ENCODE measurements at regions not wholly inside any gene's neighbourhood (a gene's known extent, or its start where the extent isn't known, plus 50 kb on each side); places are given as distances from the start of the nearest gene placed in this dataset.

GRCh38 chr3:168457954-168458539 is 362.3 kb upstream of the GOLIM4 start:
- peaks cover 12% of the 10 kb centered on the region for H3K9me3 Mint-ChIP-seq (ENCODE audit: low read depth)
- no peak for DNase-seq (ENCODE audit: low spot score)
- peaks cover 2% of the 10 kb centered on the region for H3K36me3 Mint-ChIP-seq (ENCODE audit: low read depth)
- H3K27me3 Mint-ChIP-seq (ENCODE audit: low read depth): no peaks in the 10 kb centered on the region
- TF ChIP-seq CTCF (IDR thresholded peaks at IDR 0.05): no peak
- H3K4me1 Mint-ChIP-seq (ENCODE audit: low read depth): peaks cover 2% of the 10 kb centered on the region
- H3K27ac Mint-ChIP-seq (ENCODE audit: unreplicated experiment): no peak overlapping the region
- no peak overlapping the region for H3K4me3 Mint-ChIP-seq (ENCODE audit: unreplicated experiment)

DNA sequence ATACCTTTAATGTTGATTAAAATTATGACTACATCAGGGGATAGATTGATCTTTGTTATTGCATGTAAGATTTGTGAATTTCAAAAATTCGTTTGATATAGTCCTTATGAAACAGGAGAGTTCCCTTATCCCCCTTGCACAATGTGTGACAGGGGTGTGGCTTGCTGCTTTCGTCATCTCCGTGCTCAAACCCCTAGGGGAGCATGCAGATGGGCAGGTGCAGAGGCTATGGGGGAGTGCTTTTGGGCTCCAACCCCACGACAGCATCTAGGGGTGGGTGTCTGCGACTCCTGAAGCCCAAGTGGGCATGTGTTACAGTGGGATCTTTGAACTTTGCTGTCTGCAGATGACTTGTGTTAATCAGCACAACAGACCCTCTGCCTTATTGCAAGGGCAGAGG is 360.1 kb upstream of the GOLIM4 start:
- TF ChIP-seq CTCF (IDR thresholded peaks at IDR 0.05): no peak
- H3K4me3 Mint-ChIP-seq (ENCODE audit: unreplicated experiment): no peak overlapping the region
- H3K27me3 Mint-ChIP-seq (ENCODE audit: low read depth): no peaks in the 10 kb centered on the region
- DNase-seq (ENCODE audit: low spot score): no peak
- H3K4me1 Mint-ChIP-seq (ENCODE audit: low read depth): peaks cover 2% of the 10 kb centered on the region
- H3K27ac Mint-ChIP-seq (ENCODE audit: unreplicated experiment): no peak overlapping the region
- no peaks in the 10 kb centered on the region for H3K36me3 Mint-ChIP-seq (ENCODE audit: low read depth)
- no peaks in the 10 kb centered on the region for H3K9me3 Mint-ChIP-seq (ENCODE audit: low read depth)

DNA sequence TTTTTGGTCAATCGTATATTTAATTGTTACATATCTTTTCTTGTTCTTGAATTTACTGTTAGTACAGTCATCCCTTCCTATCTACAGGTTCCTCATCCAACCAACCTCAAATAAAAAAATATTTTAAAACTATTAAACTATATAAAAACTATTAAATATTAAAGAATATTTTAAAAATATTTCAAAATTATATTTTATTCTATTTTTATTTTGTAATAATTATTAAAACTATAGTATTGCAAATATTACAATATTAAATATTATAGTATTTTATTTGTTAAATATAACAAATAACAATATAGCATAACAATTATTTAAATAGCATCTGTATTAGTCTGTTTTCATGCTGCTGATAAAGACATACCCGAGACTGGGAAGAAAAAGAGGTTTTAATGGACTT is 357.9 kb upstream of the GOLIM4 start:
- no peak for TF ChIP-seq CTCF (IDR thresholded peaks at IDR 0.05)
- no peak overlapping the region for H3K27ac Mint-ChIP-seq (ENCODE audit: unreplicated experiment)
- no peaks in the 10 kb centered on the region for H3K4me1 Mint-ChIP-seq (ENCODE audit: low read depth)
- H3K36me3 Mint-ChIP-seq (ENCODE audit: low read depth): no peaks in the 10 kb centered on the region
- no peaks in the 10 kb centered on the region for H3K27me3 Mint-ChIP-seq (ENCODE audit: low read depth)
- H3K9me3 Mint-ChIP-seq (ENCODE audit: low read depth): no peaks in the 10 kb centered on the region
- no peak overlapping the region for H3K4me3 Mint-ChIP-seq (ENCODE audit: unreplicated experiment)
- no peak for DNase-seq (ENCODE audit: low spot score)

- Mint-ChIP-seq H3K4me1 (ENCODE audit: low read depth) (no peaks in the 10 kb centered on the region), H3K36me3 (ENCODE audit: low read depth) (no peaks in the 10 kb centered on the region), H3K9me3 (ENCODE audit: low read depth) (no peaks in the 10 kb centered on the region), H3K27me3 (ENCODE audit: low read depth) (no peaks in the 10 kb centered on the region), H3K4me3 (ENCODE audit: unreplicated experiment) (no peak overlapping the region), H3K27ac (ENCODE audit: unreplicated experiment) (no peak overlapping the region)
- TF ChIP-seq CTCF (IDR thresholded peaks at IDR 0.05): no peak
- no peak for DNase-seq (ENCODE audit: low spot score)
Observed at GRCh38 chr3:168443965-168444364, 348.2 kb upstream of the GOLIM4 start.

DNA sequence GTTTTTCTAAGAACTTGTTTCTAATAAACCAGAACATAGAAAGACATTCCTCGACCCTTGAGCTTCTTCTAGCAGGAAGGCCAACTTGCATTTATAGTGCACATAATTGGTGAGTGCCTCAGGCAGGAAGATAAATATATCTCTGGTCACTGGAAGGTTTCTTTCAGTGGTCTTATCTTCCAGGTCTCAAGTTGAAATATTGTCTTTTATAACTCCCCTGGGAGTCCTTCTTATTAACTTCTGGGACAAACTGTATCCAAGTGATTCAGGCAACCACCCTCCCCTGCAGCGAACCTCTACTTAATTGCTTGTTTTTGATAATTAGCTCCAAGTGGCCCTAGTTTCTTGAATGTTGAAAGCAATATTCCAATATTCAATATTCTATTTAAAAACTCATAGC is 346.8 kb upstream of the GOLIM4 start:
- TF ChIP-seq CTCF (IDR thresholded peaks at IDR 0.05): no peak
- H3K27me3 Mint-ChIP-seq (ENCODE audit: low read depth): no peaks in the 10 kb centered on the region
- H3K4me1 Mint-ChIP-seq (ENCODE audit: low read depth): no peaks in the 10 kb centered on the region
- no peak overlapping the region for H3K27ac Mint-ChIP-seq (ENCODE audit: unreplicated experiment)
- H3K4me3 Mint-ChIP-seq (ENCODE audit: unreplicated experiment): no peak overlapping the region
- no peaks in the 10 kb centered on the region for H3K36me3 Mint-ChIP-seq (ENCODE audit: low read depth)
- DNase-seq (ENCODE audit: low spot score): no peak
- no peaks in the 10 kb centered on the region for H3K9me3 Mint-ChIP-seq (ENCODE audit: low read depth)
